ENCODE measurements at regions not wholly inside any gene's neighbourhood (a gene's known extent, or its start where the extent isn't known, plus 50 kb on each side); places are given as distances from the start of the nearest gene placed in this dataset.

DNA sequence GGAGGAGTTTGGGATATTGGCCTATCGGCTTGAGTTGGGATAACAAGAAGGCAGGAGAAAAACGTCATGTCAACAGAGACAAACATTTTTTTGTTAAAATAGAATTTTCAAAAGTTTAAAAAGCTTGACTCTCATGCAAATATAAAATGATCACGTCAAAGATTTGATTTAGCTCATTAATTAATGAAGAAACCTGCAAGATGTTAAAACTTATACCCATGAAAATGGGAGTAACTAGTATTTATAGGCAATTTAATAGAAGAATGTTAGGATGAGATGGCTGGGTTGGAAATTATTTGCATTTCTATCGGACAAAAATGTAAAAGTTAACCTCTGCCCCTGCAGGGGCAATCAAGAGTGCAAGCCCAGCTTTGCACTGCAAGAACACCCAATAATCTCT lies 184.6 kb upstream of the BCOR start:
- no peak for DNase-seq (ENCODE audit: extremely low spot score)
- H3K4me1 ChIP-seq, result peaks cover 0 to 15% (median 10%) of the 10 kb centered on the region in 4 donors
- TF ChIP-seq POLR2A (IDR thresholded peaks at IDR 0.05; ENCODE audit: low read depth) (no peak), POLR2AphosphoS5 (IDR thresholded peaks at IDR 0.05) (no peak), EP300 (IDR thresholded peaks at IDR 0.05) (no peak)
- TF ChIP-seq, protein P1, sequence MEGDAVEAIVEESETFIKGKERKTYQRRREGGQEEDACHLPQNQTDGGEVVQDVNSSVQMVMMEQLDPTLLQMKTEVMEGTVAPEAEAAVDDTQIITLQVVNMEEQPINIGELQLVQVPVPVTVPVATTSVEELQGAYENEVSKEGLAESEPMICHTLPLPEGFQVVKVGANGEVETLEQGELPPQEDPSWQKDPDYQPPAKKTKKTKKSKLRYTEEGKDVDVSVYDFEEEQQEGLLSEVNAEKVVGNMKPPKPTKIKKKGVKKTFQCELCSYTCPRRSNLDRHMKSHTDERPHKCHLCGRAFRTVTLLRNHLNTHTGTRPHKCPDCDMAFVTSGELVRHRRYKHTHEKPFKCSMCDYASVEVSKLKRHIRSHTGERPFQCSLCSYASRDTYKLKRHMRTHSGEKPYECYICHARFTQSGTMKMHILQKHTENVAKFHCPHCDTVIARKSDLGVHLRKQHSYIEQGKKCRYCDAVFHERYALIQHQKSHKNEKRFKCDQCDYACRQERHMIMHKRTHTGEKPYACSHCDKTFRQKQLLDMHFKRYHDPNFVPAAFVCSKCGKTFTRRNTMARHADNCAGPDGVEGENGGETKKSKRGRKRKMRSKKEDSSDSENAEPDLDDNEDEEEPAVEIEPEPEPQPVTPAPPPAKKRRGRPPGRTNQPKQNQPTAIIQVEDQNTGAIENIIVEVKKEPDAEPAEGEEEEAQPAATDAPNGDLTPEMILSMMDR (IDR thresholded peaks at IDR 0.05), result no peak
- WGBS, result 60% methylated on average over 4 of the region's 4 CpGs
- no peaks in the 10 kb centered on the region for H3K36me3 ChIP-seq
- no peak overlapping the region for H3K4me3 ChIP-seq
- H3K27me3 ChIP-seq, result no peaks in the 10 kb centered on the region
- intact Hi-C loops (cut with DNase I), result no loop called here
- H3K9me3 ChIP-seq, result peaks cover 0 to 10% (median 0%) of the 10 kb centered on the region in 4 donors
- no peak overlapping the region for H3K27ac ChIP-seq (replicated peaks in 1 of 4)

DNA sequence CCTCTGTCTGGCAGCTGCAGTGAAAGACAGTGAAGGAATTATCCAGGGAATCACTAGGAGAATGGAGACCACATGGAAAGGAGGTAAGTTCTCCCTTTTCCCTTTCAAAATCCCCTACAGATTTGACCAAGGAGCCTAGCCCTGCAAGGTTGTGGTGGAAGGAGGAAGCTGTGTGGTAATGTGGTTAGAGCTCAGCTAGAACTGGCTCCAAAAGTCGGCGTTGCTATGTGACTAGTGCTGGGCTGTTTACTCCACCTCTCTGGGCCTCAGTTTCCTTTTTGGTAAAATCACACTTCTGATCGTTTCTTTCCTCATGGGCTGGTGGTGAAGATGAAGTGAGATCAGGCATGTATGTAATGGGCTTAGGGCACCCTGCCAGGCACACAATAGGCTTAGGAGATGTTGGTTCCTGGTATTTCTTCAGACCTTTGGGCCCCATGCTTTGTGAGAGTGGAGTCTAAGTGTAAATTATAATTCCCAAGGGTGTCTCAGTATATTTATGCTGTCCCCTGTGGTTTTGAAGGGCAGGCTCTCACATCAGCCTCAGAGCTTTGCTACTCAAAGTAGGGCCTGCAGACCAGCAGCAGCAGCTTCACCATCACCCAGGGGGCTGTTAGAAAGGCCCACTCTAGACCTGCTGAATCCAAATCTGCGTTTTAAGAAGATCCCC lies 183.7 kb upstream of the BCOR start:
- TF ChIP-seq, protein P1 (IDR thresholded peaks at IDR 0.05), result no peak
- TF ChIP-seq POLR2A (IDR thresholded peaks at IDR 0.05; ENCODE audit: low read depth), result no peak
- no peak for TF ChIP-seq POLR2AphosphoS5 (IDR thresholded peaks at IDR 0.05)
- TF ChIP-seq EP300 (IDR thresholded peaks at IDR 0.05), result no peak
- DNase-seq (ENCODE audit: extremely low spot score), result no peak
- Histone ChIP-seq H3K4me1 (peaks cover 0 to 15% (median 10%) of the 10 kb centered on the region in 4 donors), H3K4me3 (no peak overlapping the region), H3K27me3 (no peaks in the 10 kb centered on the region), H3K27ac (replicated peaks in 1 of 4) (no peak overlapping the region), H3K9me3 (peaks cover 0 to 15% (median 0%) of the 10 kb centered on the region in 4 donors), H3K36me3 (no peaks in the 10 kb centered on the region)
- 74% methylated on average over 4 of the region's 4 CpGs for WGBS
- intact Hi-C loops (cut with DNase I), result no loop called here

DNA sequence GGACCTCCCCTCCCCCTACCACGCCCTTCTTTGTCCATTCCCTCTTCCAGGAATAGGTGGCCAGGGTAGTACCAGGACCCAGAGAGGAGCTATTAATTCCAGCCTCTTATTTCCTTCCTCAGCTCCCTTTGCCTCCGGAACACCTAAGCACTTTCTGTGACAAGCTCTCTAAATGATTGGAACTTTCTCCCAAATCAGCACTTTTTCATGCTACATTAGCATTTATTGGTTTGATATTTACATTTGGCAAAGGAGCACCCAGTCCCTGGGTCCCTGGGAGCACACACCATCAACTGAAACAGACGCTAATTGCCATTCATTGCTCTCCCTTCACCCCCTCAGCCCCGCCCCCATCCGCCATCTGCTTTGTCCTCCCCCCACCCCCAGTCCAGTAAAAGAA lies 182.0 kb upstream of the BCOR start:
- Histone ChIP-seq H3K4me3 (no peak overlapping the region), H3K9me3 (peaks cover 0 to 14% (median 0%) of the 10 kb centered on the region in 4 donors), H3K27me3 (no peaks in the 10 kb centered on the region), H3K4me1 (peaks cover 0 to 15% (median 10%) of the 10 kb centered on the region in 4 donors), H3K27ac (replicated peaks in 1 of 4) (no peak overlapping the region), H3K36me3 (no peaks in the 10 kb centered on the region)
- TF ChIP-seq POLR2AphosphoS5 (IDR thresholded peaks at IDR 0.05), result no peak
- TF ChIP-seq, protein P1 (IDR thresholded peaks at IDR 0.05), result no peak
- intact Hi-C loops (cut with DNase I), result no loop called here
- no peak for DNase-seq (ENCODE audit: extremely low spot score)
- WGBS, result 73% methylated on average over 5 of the region's 5 CpGs

DNA sequence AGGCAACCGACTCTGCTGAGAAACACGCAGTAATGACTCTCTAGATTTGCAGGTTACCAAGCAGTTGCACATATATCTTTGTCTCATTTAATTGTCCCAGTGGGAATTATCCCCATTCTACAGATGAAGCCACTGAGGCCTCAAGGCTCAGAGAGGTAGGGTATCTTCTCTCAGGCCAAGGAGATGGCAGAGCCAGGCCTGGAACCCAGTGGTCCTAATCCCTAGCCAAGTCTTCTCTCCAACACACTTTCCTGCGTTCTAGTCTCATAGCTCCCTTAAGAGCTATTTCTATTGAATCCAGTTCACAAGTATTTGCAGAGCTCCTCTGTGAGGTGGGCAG lies 181.3 kb upstream of the BCOR start:
- no peaks in the 10 kb centered on the region for H3K27me3 ChIP-seq
- no peaks in the 10 kb centered on the region for H3K36me3 ChIP-seq
- intact Hi-C loops (cut with DNase I), result no loop called here
- peaks cover 0 to 13% (median 10%) of the 10 kb centered on the region in 4 donors for H3K4me1 ChIP-seq
- 70% methylated on average over 3 of the region's 3 CpGs for WGBS
- DNase-seq (ENCODE audit: extremely low spot score), result no peak
- H3K4me3 ChIP-seq, result no peak overlapping the region
- TF ChIP-seq POLR2AphosphoS5 (IDR thresholded peaks at IDR 0.05) (no peak), POLR2A (IDR thresholded peaks at IDR 0.05; ENCODE audit: low read depth) (no peak), EP300 (IDR thresholded peaks at IDR 0.05) (no peak)
- TF ChIP-seq, protein P1 (IDR thresholded peaks at IDR 0.05), result no peak
- no peak overlapping the region for H3K27ac ChIP-seq (replicated peaks in 1 of 4)
- peaks cover 0 to 13% (median 0%) of the 10 kb centered on the region in 4 donors for H3K9me3 ChIP-seq

Measured in esophagus muscularis mucosa (tissue), 4 donors.